ENCODE measurements at regions not wholly inside any gene's neighbourhood (a gene's known extent, or its start where the extent isn't known, plus 50 kb on each side); places are given as distances from the start of the nearest gene placed in this dataset.

DNA sequence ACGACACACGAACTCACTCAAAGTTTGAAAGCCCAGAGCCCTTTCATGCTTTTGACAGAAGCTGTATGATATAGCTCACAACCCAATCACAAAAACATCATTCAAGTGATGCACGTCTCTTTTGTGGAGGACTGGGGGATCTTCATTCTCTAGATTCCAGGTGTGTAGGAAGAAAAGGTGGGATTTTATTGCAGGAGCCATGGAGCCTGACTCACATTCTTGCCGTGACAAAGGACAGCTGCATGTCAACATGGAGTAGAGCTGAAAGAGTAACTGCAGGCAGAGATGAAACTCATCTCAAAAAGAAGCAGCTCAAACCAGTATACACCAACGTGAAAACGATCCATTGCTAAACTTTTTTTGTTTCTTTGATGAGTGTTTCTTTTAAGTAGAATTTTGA, 50.9 kb upstream of the PDE1A start:
- no peak for DNase-seq (ENCODE audit: extremely low read depth, insufficient read length)
- Histone ChIP-seq H3K36me3 (ENCODE audit: control insufficient read depth, insufficient read depth, low read length) (no peaks in the 10 kb centered on the region), H3K4me3 (replicated peaks; ENCODE audit: low read depth, low read length) (no peak overlapping the region), H3K27me3 (replicated peaks; ENCODE audit: control insufficient read depth, insufficient read depth, low read length) (no peaks in the 10 kb centered on the region; the same call in 1 of the 2 replicates)
- TF ChIP-seq, protein P1, sequence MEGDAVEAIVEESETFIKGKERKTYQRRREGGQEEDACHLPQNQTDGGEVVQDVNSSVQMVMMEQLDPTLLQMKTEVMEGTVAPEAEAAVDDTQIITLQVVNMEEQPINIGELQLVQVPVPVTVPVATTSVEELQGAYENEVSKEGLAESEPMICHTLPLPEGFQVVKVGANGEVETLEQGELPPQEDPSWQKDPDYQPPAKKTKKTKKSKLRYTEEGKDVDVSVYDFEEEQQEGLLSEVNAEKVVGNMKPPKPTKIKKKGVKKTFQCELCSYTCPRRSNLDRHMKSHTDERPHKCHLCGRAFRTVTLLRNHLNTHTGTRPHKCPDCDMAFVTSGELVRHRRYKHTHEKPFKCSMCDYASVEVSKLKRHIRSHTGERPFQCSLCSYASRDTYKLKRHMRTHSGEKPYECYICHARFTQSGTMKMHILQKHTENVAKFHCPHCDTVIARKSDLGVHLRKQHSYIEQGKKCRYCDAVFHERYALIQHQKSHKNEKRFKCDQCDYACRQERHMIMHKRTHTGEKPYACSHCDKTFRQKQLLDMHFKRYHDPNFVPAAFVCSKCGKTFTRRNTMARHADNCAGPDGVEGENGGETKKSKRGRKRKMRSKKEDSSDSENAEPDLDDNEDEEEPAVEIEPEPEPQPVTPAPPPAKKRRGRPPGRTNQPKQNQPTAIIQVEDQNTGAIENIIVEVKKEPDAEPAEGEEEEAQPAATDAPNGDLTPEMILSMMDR (IDR thresholded peaks at IDR 0.05; ENCODE audit: insufficient read depth, low read length, poor library complexity, severe bottlenecking), result no peak

DNA sequence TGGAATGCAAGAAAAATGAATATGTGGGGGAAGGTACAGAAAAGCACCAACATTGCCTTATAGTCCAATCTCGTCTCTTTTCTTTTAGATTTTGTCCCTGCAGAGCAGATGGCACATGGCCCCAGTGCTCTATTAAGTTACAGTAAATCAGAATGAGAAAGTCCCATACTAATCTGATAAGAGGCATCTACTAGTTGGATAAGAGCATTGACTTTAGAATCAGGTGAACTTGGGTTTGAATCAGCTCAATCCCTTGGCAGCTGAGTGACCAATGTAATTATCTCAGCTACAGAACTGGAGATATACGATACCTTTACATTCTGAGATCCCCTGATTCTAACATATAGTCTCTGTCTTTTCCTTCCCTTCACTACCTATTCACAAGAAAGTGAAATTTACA, 54.8 kb upstream of the PDE1A start:
- DNase-seq (ENCODE audit: extremely low read depth, insufficient read length), result no peak
- Histone ChIP-seq H3K27me3 (replicated peaks; ENCODE audit: control insufficient read depth, insufficient read depth, low read length) (no peaks in the 10 kb centered on the region; the same call in 1 of the 2 replicates), H3K36me3 (ENCODE audit: control insufficient read depth, insufficient read depth, low read length) (no peaks in the 10 kb centered on the region), H3K4me3 (replicated peaks; ENCODE audit: low read depth, low read length) (no peak overlapping the region)
- TF ChIP-seq, protein P1 (IDR thresholded peaks at IDR 0.05; ENCODE audit: insufficient read depth, low read length, poor library complexity, severe bottlenecking), result no peak

DNA sequence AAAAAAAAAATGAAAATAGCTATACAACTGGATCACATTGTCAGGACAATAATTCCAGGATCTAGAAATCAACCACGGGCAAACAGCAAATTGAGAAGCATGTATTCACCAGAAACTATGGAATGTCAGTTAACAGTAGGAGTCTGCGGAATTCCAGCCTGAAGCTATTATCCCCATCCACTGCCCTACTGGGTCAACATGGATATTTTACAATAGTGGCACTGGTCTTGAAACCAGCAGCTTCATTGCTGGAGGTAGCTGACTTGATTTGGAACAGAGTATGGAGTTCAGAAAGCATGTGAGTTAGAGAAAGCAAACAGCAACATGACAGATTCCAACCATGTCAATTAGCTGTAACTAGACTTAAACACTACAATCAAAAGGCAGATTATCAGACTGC, 55.7 kb upstream of the PDE1A start:
- H3K27me3 ChIP-seq (replicated peaks; ENCODE audit: control insufficient read depth, insufficient read depth, low read length), result no peaks in the 10 kb centered on the region; the same call in 1 of the 2 replicates
- H3K36me3 ChIP-seq (ENCODE audit: control insufficient read depth, insufficient read depth, low read length), result no peaks in the 10 kb centered on the region
- TF ChIP-seq, protein P1 (IDR thresholded peaks at IDR 0.05; ENCODE audit: insufficient read depth, low read length, poor library complexity, severe bottlenecking), result no peak
- no peak overlapping the region for H3K4me3 ChIP-seq (replicated peaks; ENCODE audit: low read depth, low read length)
- no peak for DNase-seq (ENCODE audit: extremely low read depth, insufficient read length)

DNA sequence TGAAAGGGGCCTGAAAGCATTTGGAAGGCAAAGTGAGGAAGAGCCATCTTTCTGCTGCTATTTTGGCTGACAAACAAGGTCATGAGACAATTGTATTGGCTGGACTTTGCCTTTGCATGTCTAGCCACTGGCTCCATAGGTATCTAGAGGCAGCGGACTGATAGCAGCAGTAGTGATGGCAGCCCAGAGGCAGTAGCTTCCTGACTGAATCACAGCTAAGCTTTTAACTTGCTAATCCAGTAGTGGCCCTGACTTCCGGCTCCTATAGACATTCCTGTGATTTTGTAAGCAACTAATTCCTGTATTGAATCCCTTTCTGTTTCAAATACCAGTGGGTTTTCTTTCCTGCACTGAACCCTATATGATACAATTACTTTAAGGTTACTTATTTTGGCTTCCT, 69.8 kb upstream of the PDE1A start:
- Histone ChIP-seq H3K36me3 (ENCODE audit: control insufficient read depth, insufficient read depth, low read length) (no peaks in the 10 kb centered on the region), H3K4me3 (replicated peaks; ENCODE audit: low read depth, low read length) (no peak overlapping the region), H3K27me3 (replicated peaks; ENCODE audit: control insufficient read depth, insufficient read depth, low read length) (no peaks in the 10 kb centered on the region)
- DNase-seq (ENCODE audit: extremely low read depth, insufficient read length), result no peak
- TF ChIP-seq, protein P1 (IDR thresholded peaks at IDR 0.05; ENCODE audit: insufficient read depth, low read length, poor library complexity, severe bottlenecking), result no peak

DNA sequence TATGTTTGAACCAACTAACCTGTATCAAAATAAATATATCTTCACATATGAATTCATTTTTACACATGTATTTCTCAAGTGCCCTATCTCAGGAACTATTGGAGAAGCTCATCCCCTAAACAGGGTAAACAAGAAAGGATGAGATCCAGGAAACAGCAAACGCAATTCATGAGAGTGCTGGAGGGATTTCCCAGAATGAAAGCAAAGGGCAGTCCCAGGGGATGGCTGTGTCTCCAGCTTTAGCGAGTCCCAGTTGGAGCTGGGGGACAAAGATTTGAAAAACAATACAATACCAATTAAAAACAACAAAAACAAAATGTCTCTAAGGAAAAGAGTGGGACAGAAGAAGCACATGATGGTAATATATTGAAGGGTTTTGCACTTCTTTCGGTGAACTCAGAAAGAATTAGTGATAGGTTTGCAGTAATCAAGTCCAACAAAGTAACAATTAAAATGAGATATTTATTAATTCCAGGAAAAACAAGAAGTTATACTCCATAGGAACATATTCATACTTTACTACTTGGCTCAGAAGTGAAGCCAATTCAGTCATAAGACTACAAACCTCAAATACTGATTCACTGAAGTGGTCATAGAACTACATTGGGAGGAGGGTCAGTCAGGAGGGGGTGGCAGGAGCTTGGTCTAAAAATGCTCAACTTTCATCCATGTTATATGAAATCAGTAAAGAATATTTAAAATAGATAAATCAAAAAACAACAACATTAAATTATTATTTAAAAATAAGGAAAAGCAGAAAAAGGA, 73.1 kb upstream of the PDE1A start:
- DNase-seq (ENCODE audit: extremely low read depth, insufficient read length), result no peak
- no peak overlapping the region for H3K4me3 ChIP-seq (replicated peaks; ENCODE audit: low read depth, low read length)
- TF ChIP-seq, protein P1 (IDR thresholded peaks at IDR 0.05; ENCODE audit: insufficient read depth, low read length, poor library complexity, severe bottlenecking), result no peak
- H3K36me3 ChIP-seq (ENCODE audit: control insufficient read depth, insufficient read depth, low read length), result no peaks in the 10 kb centered on the region
- H3K27me3 ChIP-seq (replicated peaks; ENCODE audit: control insufficient read depth, insufficient read depth, low read length), result no peaks in the 10 kb centered on the region
